Transverse colon (tissue), 4 donors: ENCODE measurements at regions not wholly inside any gene's neighbourhood (a gene's known extent, or its start where the extent isn't known, plus 50 kb on each side); places are given as distances from the start of the nearest gene placed in this dataset.

Experiments
- EP300 ChIP-seq: sonication (generic); formaldehyde crosslinking; IDR thresholded peaks from one replicate; pipeline ENCODE4 v1.6.1; 2017; ENCODE audit warnings: antibody characterized with exemption, low read depth
- POLR2A ChIP-seq: fragments of 450-650 bp; IDR thresholded peaks from one replicate; pipeline ENCODE4 v1.6.1; 2016; ENCODE audit warnings: antibody characterized with exemption, mild to moderate bottlenecking, moderate library complexity
- POLR2AphosphoS5 ChIP-seq, 3 donors: sonication (generic); formaldehyde crosslinking; IDR thresholded peaks; one replicate each; pipeline ENCODE4 v1.6.1; 2016; ENCODE audit warnings: antibody characterized with exemption in 3 of 3
- TF ChIP-seq, protein P1 (sequence below), 5 experiments: fragments of 200-600 bp in 3 of 5; fragments of 450-650 bp in 2 of 5; sonication (generic) in 3 of 5; IDR thresholded peaks; 1 replicate in 2 of 5; 2 replicates in 3 of 5; pipeline ENCODE4 v1.5.1; 2016 to 2017; ENCODE audit warnings: antibody characterized with exemption in 5 of 5, inconsistent platforms in 3 of 5, mild to moderate bottlenecking in 2 of 5, moderate library complexity in 1 of 5

- TF ChIP-seq, protein P1, sequence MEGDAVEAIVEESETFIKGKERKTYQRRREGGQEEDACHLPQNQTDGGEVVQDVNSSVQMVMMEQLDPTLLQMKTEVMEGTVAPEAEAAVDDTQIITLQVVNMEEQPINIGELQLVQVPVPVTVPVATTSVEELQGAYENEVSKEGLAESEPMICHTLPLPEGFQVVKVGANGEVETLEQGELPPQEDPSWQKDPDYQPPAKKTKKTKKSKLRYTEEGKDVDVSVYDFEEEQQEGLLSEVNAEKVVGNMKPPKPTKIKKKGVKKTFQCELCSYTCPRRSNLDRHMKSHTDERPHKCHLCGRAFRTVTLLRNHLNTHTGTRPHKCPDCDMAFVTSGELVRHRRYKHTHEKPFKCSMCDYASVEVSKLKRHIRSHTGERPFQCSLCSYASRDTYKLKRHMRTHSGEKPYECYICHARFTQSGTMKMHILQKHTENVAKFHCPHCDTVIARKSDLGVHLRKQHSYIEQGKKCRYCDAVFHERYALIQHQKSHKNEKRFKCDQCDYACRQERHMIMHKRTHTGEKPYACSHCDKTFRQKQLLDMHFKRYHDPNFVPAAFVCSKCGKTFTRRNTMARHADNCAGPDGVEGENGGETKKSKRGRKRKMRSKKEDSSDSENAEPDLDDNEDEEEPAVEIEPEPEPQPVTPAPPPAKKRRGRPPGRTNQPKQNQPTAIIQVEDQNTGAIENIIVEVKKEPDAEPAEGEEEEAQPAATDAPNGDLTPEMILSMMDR (IDR thresholded peaks at IDR 0.05) = no peak
- TF ChIP-seq POLR2AphosphoS5 (IDR thresholded peaks at IDR 0.05) (no peak), EP300 (no peak), POLR2A (no peak)
Observed at GRCh38 chr4:8727131-8727530, 134.6 kb downstream of the CPZ start.
